Epidermal melanocyte (primary cell): ENCODE measurements at regions not wholly inside any gene's neighbourhood (a gene's known extent, or its start where the extent isn't known, plus 50 kb on each side); places are given as distances from the start of the nearest gene placed in this dataset.

Experiments used
- DNase-seq: peaks from one replicate; pipeline ENCODE4 v3.0.0; 2011; ENCODE audit warnings: low spot score; ENCODE audit not compliant: insufficient read length

DNA sequence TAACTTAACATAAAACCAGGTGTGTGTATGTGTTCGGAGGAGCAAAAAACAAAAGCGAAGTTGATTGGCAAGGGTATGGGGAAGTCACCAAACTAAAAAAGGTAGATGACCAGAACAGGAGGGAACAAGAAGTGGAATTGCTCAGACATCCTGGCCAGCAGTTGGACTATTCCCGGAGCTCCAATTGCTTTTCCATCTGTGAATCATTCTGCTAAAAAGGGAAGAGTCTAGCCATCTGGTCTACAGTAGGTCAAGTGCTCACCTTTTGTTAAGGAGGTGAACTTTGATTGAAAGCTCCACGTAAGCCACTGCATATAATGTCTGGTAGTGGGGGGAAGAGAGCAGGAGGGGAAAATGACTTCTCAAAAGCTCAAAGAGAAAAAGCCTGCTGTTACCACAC, 50.0 kb upstream of the BET1 start:
- DNase-seq = no peak

- no peak for DNase-seq
Measured at GRCh38 chr7:94055963-94056362, 51.8 kb upstream of the BET1 start.

GRCh38 chr7:94056796-94057207, 52.6 kb upstream of the BET1 start:
- DNase-seq = no peak

DNA sequence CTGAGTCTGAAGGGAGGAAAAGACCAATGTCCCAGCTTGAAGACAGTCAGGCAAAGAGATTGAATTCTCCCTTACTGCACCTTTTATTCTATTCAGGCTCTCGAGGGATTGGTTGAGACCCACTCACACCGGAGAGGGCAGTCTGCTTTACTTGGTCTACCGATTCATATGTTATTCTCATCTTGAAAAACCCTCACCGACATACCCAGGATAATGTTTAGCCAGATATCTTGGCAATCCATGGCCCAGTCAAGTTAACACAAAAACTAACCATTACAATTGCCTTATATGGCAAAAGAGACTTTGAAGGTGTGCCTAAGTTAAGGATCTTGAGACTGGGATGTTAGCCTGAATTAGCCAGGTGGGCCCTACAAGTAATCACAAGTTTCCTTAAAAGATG, 53.8 kb upstream of the BET1 start:
- DNase-seq = no peak

DNA sequence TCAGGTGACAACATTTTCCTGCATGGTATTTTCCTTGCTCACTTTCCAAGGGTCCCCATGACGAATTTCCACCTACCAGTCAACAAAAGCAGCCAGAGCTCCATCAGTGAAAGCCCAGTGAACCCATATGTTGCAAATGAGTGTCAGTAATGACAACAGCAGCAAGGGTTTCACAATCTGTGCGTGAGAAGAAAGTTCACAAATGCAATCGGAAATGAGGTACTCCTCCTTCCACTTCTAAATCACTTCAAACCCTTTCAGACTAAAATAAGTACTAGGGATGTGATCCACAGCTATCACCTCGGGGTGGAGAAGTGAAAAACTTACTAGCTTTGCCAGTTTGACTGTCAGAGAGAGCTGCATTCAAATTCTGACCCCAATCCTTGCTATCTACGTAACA, 55.6 kb upstream of the BET1 start:
- DNase-seq = no peak

GRCh38 chr7:94060752-94061151, 56.6 kb upstream of the BET1 start:
- no peak for DNase-seq

DNA sequence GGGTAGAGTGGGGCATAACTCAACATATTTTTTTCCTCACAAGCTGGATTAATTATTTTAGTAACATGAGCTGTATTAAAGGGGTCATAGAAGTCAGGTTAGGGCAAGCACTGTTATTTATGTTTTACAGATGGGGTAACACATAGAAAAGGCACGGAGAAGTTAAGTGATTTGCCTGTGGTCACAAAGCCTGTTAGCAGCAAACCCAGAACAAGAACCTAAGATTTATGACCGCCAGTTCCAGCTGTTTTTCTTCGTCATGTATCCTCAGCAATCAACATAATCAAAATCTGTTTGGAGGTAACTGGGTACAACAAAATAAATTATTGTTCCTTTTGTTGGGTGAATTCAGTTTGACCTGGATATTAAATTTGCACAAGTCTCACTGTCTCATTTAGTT, 57.2 kb upstream of the BET1 start:
- no peak for DNase-seq

GRCh38 chr7:94062372-94062771, 58.2 kb upstream of the BET1 start:
- DNase-seq = no peak

GRCh38 chr7:94064541-94065191, 60.5 kb upstream of the BET1 start:
- DNase-seq = no peak

DNA sequence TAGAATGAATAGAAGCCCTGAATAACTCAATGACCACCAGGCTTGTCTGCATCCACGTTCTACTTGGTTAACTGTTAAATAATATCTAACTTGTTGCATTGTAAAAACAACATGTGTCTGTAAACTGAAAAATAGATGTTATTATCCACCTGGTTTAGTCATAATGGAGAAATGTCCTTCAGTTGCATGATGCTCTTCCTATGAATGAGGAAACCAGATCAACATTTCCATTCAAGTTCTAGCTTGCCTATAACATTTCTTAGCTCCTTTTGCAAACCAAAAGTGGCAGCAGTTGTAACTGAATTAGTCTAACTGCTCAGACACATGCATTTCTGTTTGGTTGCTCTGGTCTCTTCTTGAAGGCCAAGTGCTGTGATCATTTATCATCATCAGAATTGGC, 62.9 kb upstream of the BET1 start:
- no peak for DNase-seq

DNA sequence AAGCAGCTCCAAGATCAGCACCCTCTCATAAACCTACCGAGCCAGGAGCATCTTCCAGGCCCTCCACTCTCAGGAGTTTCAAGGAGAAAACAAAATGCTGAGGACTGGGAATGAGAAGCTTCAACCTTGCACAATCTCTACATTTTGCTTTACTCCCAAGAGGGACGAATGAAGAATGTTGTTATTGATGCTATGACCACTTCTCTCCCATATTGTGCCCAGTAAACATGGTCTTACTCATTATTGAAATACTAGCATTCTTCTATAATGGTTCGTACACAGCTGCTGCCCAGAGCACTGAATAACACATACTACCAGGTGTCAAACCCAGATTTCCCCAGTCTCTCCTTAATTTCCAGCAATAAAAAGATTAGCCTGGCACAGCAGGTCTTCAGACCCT, 63.4 kb upstream of the BET1 start:
- no peak for DNase-seq

DNA sequence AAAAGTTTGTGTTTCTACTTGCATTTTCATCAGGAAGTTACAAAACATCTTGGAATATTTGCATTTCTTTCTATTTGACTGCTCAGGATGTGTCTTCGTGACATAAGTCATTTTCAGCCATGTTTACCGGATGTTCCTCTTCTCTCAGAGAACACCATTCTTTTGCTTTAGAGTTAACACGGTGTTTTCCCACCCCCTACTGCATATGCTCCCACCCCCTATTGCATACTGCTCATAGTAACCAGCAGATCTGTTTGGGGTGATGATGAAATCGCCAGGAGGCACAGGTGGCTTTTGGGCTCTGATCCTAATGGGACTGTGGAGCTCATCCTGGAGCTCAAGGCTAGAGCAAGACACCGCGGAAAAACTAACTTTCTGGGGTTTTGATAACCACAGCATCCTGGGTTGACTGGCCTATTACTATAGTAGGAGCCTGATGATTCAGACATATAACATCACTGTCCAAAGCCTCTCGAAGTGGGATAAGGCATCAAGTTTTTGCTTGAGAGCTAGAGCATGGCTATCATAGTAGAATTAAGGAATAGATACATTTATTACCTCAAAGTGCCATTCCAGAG, 65.1 kb upstream of the BET1 start:
- no peak for DNase-seq

DNA sequence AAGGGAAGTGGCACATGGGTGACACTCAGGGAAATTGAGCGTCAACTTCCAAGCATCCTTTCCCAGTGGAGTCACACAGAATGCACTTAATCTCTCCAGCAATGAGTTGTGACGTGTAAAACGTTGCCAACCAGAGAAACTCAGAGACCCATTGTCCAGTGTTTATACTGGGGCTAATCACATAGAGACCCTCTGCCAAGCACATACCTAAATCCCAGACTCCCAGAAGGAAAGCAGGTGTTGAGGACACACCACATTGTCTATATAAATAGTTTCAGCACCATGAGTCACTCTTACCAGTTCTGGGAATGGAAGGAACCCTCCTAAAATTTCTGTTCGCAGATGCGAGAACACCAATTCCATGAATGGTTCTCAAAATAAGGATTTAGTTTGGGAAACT, 76.4 kb upstream of the BET1 start:
- no peak for DNase-seq

DNA sequence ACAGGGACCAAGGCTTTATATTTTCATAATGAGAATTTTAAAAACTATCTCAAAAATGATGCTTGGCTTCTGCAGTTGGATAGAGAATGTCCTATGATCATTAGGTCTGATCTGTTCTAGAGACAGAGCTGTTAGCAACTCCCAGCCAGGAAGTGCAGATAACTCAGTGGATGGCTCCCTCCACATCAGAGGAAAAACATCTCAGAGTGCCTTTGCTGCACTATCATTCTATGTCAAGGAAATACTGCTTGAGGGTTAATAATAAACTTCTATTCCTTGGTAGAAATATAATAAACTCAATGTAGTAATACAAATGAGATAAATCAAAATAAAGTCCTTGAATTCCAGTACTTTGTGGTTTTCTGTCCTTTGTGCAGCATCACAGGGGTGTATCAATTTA, 78.0 kb upstream of the BET1 start:
- DNase-seq = no peak

DNA sequence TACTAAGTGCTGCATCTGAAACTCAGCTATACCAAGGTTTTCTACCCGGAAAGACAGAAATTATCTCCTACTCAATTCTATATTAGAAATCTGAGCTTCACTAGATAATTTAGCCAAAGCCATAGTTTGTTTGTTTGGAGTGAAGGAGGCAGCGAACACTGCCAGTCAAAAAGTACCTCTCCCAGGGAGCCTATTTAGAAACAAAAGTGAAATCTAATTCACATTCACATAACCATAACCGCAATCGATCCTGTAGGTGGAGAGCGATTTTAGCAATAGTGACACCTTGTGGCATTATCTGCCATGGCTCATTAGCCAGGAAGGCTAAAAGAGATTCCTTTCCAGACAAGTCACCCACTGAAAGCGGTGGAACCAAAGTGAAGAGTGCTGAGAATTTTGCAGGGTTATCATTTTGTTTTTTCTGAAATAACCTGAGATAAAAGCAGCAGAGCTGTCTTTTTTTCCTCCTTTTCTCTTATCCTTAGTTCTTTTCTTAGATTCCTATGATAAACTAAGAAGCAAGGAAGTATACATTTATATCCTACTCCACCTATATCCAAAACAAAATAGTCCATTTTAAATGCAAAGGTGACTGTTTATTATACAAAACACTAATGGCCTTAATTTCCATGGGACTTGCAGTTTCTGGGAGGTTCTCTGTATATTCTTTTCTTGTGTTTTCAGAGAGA, 83.7 kb upstream of the BET1 start:
- peak; percentile 78 for DNase-seq

GRCh38 chr7:94088560-94088959, 84.4 kb upstream of the BET1 start:
- no peak for DNase-seq

DNA sequence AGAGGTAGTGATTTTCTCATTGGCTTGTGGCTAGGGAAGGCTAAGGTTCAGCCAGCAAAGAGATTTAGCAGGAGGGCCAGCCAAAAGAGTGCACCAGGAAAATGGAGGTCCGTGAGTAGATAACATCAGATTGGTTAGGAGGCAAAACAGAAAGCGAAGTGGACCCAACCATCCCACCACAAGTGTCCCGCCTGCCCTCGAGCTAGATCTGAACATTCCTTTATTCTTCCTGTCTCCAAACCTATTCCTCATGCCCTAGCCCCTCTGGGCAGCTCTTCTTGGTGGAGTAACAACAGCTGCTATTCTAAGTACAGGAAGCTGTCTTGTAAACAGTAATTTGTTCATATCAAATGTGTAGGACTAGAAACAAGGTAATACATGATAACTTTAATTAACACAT, 85.7 kb upstream of the BET1 start:
- no peak for DNase-seq

- no peak for DNase-seq
Measured at GRCh38 chr7:94092980-94093379, 88.8 kb upstream of the BET1 start.

GRCh38 chr7:94094298-94094697, 90.1 kb upstream of the BET1 start:
- no peak for DNase-seq

GRCh38 chr7:94095316-94096009, 91.3 kb upstream of the BET1 start:
- no peak for DNase-seq

- DNase-seq = no peak
Measured at GRCh38 chr7:94099679-94100078, 95.5 kb upstream of the BET1 start.

- DNase-seq = no peak
Measured at GRCh38 chr7:94100723-94101345, 96.7 kb upstream of the BET1 start.
